SKM-1 treated with dmso at 0.1 percent for 144 hours (cell line): ENCODE measurements at regions not wholly inside any gene's neighbourhood (a gene's known extent, or its start where the extent isn't known, plus 50 kb on each side); places are given as distances from the start of the nearest gene placed in this dataset.
"Not testable (repeated sequence)": the region's sequence is repeated elsewhere in the genome, so short reads cannot be mapped to it uniquely, and the experiment has no call there.

ENCODE experiments used
- DNase-seq: peaks from one replicate; lab custom pipeline; 2025; ENCODE audit not compliant: unreplicated experiment; lab: John Stamatoyannopoulos, UW

DNA sequence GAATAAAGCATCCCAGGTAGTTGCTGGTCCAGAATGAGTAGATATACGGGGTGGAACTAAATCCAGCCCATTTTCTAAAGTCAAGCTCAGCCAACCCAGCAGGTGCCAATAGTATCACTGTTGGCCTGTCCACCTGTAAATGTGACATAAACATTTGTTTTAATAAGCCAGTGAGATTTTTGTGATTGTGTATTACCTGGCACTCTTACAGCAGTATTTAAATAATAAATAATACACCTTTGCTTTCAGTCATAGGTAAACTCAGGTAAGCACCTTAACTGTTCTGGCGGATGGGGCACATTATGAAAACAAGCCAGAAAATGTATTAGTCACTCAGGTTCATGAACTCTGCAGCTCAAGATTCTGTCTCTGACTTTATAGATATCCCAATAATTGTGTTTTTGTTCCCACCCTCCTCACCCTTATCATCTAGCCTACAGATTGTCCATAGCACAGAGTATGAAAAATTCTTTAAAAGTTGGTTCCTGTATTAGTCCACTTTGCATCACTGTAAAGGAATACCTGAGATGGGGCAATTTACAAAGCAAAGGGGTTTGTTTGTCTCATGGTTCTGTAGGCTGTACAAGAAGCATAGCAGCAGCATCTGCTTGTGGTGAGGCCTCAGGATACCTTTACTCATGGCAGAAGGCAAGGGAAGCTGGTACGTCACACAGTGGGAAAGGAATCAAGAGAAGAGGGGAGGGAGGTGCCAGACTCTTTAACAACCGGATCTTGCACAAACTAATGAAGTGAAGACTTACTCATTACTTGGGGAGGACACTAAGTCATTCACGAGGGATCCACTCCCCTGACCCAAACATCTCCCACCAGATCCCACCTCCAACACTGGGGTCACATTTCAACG lies 73.0 kb upstream of the CYRIA start:
- DNase-seq: no peak

DNA sequence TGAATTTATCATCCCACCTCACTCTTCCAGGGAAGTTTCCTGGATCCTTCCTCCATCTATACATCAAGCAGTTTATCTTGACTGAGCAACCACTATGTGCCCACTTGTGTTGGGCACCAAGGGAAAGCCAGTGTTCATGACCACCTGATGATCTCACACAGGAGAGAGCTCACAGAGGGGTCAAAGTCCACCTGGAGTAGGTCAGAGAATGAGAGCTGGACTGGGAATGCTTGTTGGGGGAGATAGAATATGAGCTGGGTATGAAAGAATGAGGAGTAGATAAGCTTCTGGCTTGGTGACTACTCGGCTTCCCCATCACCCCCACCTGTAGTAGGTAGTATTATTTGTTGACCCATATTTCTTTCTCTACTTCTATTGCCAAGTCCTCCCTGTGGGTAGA lies 72.2 kb upstream of the CYRIA start:
- no peak for DNase-seq

DNA sequence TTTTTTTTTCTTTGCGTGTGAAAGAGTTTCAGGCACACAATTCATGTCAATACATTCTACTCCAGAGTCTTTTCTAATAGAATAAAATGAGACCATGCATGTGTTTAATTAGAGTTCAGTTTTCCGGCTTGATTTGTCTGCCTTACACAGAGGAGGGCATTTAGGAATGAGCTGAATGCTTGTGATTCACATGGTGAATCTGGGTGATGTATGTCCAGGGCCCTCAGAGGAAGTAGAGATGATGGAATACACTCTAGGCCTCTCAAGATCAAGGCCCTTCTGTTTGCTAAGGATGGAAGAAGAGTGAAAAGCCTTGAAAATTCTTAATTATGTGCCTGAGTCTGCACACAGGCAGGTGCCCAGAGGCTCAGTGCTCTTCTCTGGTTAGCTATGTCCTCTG lies 71.0 kb upstream of the CYRIA start:
- DNase-seq: no peak

DNA sequence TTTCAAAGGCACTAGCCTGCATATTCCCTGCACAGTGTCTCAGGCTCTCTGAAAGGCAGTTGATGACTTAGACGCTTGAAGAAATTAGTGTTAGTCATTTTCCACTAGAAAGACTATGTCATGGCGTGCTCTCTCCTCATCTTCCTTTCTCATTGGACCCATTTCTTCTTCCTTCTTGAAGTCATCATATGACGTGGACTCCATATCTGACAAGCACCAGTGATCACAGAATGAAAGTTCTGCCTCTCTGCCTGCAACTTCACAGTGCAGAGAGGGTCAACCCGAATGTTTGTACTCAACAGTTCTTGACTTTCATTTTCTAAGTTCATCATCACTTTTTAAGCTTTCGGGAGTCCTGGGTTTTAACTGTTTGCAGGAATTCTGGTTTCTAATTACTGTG lies 63.7 kb upstream of the CYRIA start:
- no peak for DNase-seq

DNA sequence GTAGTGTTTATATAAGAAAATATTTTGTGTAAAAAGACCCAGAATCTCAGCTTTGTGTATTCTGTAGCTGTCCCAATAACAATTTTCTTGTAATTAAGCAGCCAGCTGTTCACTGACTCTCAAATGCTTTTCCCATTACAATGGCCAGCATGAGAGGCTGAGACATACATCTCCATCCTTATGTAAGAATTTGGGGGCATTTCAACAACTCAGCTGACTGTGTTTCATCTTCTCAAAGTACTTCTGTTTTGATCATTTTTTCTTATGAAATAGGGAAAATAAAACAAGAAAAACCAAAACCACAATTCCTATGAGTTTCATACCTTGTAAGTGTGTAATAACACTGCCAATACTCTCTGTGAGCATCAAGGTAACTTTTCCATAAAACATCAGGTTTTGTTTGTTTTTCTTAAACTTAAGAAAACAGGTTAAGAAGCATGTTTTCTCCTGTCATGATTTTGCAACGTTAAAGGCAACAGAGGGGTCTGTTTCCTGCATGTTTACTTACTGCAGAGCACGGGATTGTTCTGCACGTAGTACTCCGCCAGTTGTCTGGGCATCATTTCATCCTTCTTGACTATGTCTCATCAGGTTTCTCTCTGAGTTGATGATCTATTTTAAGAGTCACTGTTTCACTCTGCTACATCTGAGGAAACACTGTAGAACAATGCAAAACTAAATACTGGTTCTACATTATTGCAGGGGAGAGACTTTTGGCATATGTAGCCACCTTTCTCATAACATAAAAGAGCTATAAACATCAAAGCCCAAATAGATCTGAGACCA lies 62.9 kb upstream of the CYRIA start:
- DNase-seq: no peak

DNA sequence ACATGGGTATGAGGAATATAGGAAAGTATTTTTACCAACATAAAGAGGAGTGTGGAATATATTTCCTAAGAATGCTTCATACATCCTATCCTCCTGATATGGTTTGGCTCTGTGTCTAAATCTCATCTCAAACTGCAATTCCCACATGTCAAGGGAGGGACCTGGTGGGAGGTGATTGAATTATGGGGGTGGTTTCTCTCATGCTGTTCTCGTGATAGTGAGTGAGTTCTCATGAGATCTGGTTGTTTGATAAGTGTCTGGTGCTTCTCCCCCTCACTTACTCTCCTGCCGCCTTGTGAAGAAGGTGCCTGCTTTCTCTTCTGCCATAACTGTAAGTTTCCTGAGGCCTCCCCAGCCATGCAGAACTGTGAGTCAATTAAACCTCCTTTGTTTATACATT lies 62.2 kb upstream of the CYRIA start:
- not testable (repeated sequence) for DNase-seq

DNA sequence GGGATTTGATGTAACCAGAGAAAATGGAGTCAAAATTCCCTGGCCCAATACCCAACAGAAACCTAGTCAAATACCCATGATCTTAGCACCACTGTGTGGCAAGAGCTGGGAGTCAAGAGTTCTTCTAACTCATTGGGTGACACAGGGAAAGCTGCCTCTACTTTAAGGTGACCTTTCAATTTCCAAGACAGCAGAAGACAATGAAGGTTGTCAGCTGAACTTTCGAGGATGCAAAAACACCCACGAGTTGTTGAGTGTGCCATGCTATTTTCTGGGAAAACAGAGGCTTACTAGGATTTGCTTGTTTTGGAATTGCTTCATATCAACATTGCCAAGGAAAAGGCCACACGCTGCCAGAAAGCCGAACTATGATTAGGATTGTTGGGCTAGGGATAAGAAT lies 61.6 kb upstream of the CYRIA start:
- DNase-seq: no peak

DNA sequence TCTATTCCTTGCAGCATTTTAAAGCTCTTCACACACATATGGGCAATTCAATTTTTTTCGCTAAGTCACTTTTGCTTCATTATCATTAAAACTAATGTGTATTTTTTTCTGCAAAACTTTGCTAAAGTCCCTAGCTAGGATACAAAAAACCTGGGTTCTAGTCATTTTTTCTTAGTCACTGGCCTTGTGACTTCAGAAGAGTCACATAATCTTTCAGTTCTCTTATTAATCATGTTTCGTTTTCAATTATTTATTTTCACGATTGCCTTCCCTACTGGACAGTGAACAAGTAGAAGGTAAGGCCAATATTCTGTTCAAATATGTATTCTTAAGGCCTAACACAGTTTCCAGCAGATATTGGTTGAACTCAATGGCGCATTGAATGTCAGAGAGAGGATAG lies 60.9 kb upstream of the CYRIA start:
- DNase-seq: no peak

DNA sequence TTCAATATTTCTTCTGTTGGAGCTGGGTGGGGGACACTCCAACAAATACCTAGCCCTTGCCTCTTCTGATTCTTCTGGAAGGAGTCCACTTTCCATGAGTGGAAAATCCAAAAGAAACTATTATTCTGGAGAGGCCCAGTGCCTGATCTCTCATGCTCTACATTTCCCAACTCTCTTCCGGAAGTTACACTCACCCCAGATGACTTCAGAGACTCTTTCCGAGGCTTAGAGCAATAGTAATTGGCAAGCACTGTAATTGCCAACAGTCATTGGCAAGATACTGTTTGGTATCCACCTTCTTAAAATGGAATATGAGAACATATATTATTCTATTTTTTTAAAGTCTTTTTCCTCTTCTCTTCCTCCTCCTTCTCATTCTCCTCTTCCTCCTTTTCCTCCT lies 60.5 kb upstream of the CYRIA start:
- DNase-seq: peak; percentile 6

DNA sequence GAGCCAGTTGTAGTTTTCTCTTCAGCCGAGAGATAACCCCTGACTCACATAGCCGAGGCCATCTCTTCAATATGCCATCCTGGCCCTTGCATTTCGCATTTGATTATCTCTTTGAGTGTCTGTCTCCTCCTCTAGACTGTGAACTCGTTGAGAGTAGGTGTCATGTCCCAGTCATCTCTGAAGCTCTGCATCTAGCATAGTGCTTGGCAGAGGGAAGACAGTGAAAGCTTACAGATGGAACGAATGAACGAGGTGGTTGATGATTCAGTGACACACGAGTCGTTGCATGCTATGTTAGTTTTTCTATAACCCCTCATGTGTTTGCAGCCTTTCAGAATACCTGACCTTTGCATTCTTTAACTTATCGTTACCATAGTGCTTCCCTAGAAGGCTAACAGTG lies 59.9 kb upstream of the CYRIA start:
- DNase-seq: no peak

DNA sequence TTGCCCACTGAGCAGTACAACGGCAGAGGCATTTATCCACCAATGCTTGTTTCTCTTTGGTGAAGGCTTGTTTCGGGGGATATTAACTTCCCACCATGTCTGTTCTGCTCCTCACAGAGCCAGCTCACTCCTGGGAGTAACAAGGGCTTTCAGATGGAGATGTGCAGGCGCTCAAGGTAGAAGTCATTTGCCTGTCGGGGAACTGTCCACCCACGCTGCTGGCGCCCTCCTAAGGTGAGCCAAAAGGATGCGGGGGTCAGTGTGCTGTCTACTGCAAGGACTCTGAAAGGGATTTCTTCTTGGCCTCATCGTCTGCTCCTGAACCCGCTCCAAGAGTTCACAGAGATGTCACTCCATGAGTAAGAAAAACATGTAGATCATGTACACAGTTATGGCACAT lies 57.0 kb upstream of the CYRIA start:
- no peak for DNase-seq

DNA sequence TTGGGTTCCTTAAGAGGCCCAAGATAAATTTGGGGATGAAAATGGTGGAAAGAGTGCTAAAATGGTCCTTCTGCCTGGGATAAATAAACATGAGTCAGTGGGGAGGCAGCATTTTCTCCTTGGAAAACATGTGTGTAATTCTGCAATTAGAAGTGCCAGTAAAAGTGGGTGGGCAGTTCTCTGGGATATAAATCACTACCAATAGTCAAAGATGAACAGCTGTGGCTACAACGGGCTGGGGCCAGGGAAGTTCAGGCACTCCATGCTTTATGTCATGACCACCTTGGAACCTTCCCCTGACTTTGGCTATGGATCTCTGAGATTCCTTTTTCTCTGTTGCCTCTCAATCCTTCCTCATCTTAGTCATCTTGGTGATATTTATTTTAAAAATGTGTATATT lies 56.5 kb upstream of the CYRIA start:
- no peak for DNase-seq

DNA sequence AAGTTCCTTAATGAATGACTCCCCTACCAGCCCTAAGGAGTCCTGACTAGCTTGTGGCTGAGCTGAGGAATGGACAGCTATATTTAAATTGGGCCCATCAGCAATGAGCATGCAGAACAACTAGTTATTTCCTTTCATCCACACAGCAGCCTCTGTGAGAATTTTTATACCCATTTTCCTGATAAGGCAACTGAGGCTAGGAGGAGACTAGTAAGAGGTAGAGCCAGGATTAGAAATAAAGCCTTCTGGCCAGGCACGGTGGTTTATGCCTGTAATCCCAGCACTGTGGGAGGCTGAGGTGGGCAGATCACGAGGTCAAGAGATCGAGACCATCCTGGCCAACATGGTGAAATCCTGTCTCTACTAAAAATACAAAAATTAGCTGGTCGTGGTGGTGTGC lies 55.9 kb upstream of the CYRIA start:
- DNase-seq: not testable (repeated sequence)

DNA sequence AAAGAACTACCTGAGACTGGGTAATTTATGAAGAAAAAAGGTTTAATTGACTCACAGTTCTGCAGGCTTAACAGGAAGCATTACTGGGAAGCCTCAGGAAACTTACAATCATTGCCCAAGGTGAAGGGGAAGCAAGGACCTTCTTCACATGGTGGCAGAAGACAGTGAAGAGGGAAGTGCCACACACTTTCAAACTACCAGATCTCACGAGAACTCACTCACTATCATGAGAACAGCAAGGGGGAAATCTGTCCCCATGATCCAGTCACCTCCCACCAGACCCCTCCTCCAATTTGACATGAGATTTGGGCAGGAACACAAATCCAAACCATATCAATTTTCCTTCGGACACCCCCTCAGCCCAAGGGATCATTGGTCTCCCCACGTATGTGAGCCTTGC lies 55.1 kb upstream of the CYRIA start:
- DNase-seq: not testable (repeated sequence)

DNA sequence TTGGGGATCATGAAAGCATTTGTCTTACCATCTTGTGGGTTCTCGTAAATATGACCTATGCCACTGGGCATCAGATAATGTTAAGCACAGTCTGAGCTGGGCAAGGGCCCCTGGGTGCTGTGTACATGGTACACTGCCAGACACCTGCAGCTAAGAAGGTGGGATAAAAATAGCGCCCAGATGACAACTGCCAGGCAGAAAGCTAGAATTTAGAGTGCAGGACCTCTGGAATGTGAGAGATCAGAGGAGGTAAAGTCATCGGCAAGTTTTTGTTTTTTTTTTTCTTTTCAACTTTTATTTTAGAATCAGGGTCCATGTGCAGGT lies 53.8 kb upstream of the CYRIA start:
- DNase-seq: no peak

DNA sequence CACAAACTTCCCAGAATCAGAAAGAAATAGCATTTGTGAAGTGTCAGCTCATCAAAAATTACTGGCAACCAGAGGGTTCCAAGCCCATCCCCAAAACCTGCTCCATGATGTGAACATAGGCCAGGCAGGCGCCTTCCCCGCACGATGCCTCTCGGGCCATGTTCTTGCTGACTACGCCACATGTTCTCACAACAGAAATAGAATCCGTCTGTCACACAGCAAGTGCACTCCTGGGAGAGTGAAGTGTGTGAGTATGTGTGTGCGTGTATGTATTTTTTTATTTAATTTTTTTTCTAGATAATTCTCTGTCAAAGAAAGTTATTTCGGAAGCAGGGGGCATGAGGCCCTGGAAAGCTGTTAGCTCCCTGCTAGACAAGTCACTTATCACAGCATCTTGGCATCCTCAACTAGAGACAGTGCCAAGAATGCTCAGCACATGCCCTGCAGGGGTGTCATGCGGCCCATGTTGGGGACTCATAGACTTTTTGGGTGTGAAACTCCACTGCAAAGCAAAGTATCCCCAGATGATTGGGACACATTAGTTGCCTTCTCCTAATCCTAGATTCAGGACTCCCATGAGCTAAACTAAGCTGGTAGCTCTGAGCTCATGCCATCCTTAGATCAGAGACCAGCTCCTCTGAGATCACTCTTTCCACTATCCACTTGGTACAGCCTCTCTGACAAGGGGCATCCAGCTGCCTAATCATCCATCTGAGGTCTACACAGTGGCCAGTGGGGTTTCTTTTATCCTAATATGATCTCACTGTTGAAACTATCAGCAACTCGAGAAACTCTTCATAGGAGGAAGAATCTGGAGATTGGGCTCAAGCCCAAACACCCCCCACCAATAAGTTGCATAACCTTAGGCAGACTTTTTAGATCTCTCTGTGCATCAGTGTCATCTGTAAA lies 53.2 kb upstream of the CYRIA start:
- no peak for DNase-seq

DNA sequence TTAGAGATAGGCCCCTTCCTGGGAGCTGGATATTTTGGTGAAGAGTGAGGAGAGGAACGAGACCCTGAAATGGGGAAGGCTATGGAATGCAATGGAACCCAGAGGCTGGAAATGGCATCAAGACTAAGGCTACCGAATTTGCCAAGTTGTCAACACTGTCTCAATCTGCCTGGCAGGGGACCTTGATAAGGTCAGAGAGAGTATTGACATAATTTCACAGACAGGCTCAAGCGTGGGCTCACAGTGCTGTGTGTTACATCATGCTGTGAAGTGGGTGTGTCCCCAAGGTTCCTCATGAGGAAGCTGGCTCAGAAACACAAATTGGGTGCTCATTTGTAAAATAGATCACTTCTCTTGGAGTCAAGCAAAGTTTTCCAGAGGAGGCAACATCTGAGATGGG lies 51.8 kb upstream of the CYRIA start:
- peak; percentile 50 for DNase-seq

DNA sequence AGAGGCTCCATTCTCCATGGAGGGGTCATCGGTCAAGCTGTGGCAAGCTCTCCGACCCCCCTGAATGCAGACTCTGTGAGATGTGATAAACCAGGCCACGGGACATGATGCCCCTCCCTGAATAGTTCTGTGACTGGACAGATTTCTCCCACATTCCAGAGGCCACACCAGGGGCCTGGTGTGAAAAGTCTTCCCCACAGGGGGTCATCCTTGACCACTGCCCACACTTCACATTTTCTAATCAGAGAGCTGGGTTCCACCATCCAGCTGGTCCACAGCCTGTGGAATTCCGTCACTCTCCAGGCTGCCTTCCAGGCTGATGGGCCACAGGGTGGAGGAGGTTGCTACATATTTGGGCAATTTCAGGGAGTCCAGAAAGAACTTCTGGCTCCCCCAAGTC lies 51.3 kb upstream of the CYRIA start:
- no peak for DNase-seq

DNA sequence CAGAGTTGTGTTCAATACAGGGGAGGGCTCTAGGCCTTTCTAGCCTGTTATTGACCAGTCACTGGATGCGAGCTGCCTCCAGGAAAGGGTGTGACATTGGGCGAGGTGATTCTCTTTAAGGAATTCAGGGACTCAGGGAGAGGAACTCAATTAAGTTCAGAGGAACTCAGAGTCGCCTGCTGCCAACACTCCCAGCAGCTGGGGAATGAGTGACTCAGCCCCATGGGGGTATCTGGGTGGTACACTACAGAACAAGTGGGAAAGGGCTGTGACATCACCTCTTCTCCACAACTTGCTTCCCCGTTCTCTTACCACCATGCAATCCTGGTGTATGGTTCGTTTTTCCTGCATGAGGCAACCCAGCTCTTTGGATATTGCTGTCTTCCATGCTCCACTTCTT lies 50.4 kb upstream of the CYRIA start:
- no peak for DNase-seq
